HL-60 (cell line): ENCODE measurements at regions not wholly inside any gene's neighbourhood (a gene's known extent, or its start where the extent isn't known, plus 50 kb on each side); places are given as distances from the start of the nearest gene placed in this dataset.

Experiments used
- DNase-seq, 2 experiments: peaks; one replicate each; pipeline ENCODE4 v3.0.0-alpha.2; 2010 to 2020; ENCODE audit warnings: low read depth in 1 of 2, low spot score in 1 of 2
- H3K27ac ChIP-seq: fragments of 250-450 bp; sonication (Bioruptor Pico); replicated peaks from 2 replicates; pipeline ENCODE4 v1.5.1; 2020; ENCODE audit warnings: mild to moderate bottlenecking, moderate library complexity
- H3K27me3 ChIP-seq: fragments of 250-450 bp; sonication (Bioruptor Pico); 2 replicates; pipeline ENCODE4 v1.5.1; 2021; ENCODE audit warnings: mild to moderate bottlenecking, moderate library complexity; ENCODE audit not compliant: insufficient read depth, poor library complexity, severe bottlenecking
- H3K4me3 ChIP-seq: replicated peaks from 2 replicates; pipeline ENCODE4 v1.5.1; 2011; ENCODE audit warnings: mild to moderate bottlenecking, control low read depth, low read length; ENCODE audit not compliant: insufficient read depth
- CTCF ChIP-seq: IDR thresholded peaks from one replicate; pipeline ENCODE4 v1.5.1; 2011; ENCODE audit warnings: low read length, control low read depth, inconsistent platforms; ENCODE audit not compliant: insufficient read depth
- GABPA ChIP-seq: IDR thresholded peaks from 2 replicates; pipeline ENCODE4 v1.6.1; 2012; ENCODE audit warnings: low read depth
- POLR2AphosphoS5 ChIP-seq: IDR thresholded peaks from 2 replicates; pipeline ENCODE4 v1.6.1; 2012; ENCODE audit warnings: low read depth
- SPI1 ChIP-seq: IDR thresholded peaks from 2 replicates; pipeline ENCODE4 v1.6.1; 2012; ENCODE audit warnings: low read depth, mild to moderate bottlenecking, borderline replicate concordance
- TF ChIP-seq, protein P1 (sequence below): IDR thresholded peaks from 2 replicates; pipeline ENCODE4 v1.6.1; 2012; ENCODE audit warnings: low read depth; ENCODE audit not compliant: insufficient replicate concordance

DNA sequence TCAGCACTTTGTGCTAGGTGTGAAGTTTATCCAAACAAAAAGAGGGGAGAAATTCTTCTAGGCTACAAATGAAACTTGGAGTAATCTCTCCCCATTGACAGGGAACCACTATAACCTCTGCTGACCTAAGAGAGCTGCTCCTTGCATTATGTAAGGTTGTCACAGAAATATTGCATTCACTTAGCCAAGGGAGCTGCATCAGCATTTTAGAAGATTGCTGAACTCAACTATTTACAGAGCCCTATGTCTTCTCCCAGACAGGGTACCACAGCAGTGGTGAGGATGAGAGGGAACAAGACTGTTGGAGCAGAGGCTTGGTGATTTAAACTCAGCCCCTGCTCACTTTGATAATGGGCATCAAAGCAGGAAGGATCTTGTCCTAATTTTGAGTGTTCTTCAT is 362.0 kb downstream of the TMEM38B start:
- H3K27ac ChIP-seq = no peak overlapping the region
- DNase-seq = no peak
- H3K4me3 ChIP-seq = no peak overlapping the region
- TF ChIP-seq SPI1 (no peak), CTCF (no peak)
- TF ChIP-seq, protein P1, sequence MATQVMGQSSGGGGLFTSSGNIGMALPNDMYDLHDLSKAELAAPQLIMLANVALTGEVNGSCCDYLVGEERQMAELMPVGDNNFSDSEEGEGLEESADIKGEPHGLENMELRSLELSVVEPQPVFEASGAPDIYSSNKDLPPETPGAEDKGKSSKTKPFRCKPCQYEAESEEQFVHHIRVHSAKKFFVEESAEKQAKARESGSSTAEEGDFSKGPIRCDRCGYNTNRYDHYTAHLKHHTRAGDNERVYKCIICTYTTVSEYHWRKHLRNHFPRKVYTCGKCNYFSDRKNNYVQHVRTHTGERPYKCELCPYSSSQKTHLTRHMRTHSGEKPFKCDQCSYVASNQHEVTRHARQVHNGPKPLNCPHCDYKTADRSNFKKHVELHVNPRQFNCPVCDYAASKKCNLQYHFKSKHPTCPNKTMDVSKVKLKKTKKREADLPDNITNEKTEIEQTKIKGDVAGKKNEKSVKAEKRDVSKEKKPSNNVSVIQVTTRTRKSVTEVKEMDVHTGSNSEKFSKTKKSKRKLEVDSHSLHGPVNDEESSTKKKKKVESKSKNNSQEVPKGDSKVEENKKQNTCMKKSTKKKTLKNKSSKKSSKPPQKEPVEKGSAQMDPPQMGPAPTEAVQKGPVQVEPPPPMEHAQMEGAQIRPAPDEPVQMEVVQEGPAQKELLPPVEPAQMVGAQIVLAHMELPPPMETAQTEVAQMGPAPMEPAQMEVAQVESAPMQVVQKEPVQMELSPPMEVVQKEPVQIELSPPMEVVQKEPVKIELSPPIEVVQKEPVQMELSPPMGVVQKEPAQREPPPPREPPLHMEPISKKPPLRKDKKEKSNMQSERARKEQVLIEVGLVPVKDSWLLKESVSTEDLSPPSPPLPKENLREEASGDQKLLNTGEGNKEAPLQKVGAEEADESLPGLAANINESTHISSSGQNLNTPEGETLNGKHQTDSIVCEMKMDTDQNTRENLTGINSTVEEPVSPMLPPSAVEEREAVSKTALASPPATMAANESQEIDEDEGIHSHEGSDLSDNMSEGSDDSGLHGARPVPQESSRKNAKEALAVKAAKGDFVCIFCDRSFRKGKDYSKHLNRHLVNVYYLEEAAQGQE = no peak
- H3K27me3 ChIP-seq = no peaks in the 10 kb centered on the region

DNA sequence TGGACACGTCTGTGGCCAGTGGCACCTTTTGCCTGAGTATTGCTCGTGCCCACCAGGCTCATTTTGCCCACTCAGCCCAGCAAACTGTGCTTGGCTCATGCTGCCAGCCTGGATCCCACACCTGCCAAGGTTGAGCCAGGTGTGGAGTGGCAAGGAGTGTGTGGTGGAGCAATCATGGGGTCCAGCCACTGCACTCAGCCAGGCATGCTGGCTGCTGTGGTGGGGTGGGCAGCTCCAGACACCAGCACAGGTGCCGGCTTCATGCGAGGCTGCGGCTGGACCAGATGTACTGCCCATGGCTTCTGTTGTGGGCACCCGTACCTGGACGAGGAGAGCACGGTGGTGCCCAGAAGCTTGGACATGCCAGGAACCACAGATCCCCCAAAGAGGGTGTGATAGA is 364.1 kb downstream of the TMEM38B start:
- DNase-seq = no peak
- TF ChIP-seq, protein P1 = no peak
- TF ChIP-seq POLR2AphosphoS5 = no peak
- no peak for TF ChIP-seq GABPA
- TF ChIP-seq CTCF = no peak
- no peak for TF ChIP-seq SPI1
- no peak overlapping the region for H3K4me3 ChIP-seq
- H3K27me3 ChIP-seq = no peaks in the 10 kb centered on the region
- H3K27ac ChIP-seq = no peak overlapping the region

- DNase-seq = no peak
- no peak for TF ChIP-seq POLR2AphosphoS5
- no peak for TF ChIP-seq CTCF
- TF ChIP-seq GABPA = no peak
- Histone ChIP-seq H3K27ac (no peak overlapping the region), H3K27me3 (no peaks in the 10 kb centered on the region), H3K4me3 (no peak overlapping the region)
Observed at GRCh38 chr9:106059886-106060285, 365.5 kb downstream of the TMEM38B start.

DNA sequence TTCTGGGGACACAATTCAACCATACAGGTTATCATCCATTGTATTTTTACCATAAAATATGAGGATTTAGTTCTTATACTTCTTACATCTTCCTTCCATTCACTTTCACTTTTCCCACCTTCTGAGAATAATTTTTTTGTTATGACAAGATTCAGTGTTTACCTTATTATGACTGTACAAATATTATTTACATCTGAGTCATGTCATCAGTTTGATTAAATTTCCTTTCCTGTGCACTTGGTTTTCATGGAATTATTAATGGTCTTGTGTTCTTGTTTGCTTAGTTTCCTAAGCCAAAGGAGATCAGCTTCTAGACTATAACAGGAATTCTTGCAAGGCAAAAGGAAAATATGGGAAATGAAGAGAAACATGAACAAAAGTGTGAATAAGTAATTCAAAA is 366.5 kb downstream of the TMEM38B start:
- no peaks in the 10 kb centered on the region for H3K27me3 ChIP-seq
- H3K27ac ChIP-seq = no peak overlapping the region
- no peak overlapping the region for H3K4me3 ChIP-seq
- DNase-seq = no peak
- TF ChIP-seq POLR2AphosphoS5 (no peak), GABPA (no peak), CTCF (no peak), SPI1 (no peak)
- TF ChIP-seq, protein P1 = no peak
